ENCODE measurements at regions not wholly inside any gene's neighbourhood (a gene's known extent, or its start where the extent isn't known, plus 50 kb on each side); places are given as distances from the start of the nearest gene placed in this dataset.

DNA sequence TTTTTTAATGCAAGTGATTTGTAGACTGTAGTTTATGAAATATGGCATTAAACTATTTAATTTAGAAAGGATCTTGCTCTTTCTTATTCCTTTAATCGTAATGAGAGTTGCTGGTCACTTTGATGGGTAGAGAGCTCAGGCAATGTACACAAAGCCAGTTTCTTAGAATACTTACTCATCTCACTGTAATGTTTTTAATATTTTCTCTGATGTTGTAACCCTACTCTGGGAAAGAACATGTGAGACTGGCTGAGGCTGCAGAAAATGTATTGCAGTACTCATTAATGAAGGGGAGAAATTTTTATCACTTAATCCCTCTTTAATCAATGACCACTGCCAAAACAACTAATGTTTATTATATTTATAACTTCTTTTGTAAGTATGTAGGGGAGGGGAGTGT is 479.4 kb upstream of the KCNMB2 start:
- no peak for DNase-seq

GRCh38 chr3:178058629-178059028 is 477.6 kb upstream of the KCNMB2 start:
- DNase-seq = no peak

GRCh38 chr3:178059119-178059518 is 477.1 kb upstream of the KCNMB2 start:
- no peak for DNase-seq

GRCh38 chr3:178059836-178060235 is 476.4 kb upstream of the KCNMB2 start:
- no peak for DNase-seq

DNA sequence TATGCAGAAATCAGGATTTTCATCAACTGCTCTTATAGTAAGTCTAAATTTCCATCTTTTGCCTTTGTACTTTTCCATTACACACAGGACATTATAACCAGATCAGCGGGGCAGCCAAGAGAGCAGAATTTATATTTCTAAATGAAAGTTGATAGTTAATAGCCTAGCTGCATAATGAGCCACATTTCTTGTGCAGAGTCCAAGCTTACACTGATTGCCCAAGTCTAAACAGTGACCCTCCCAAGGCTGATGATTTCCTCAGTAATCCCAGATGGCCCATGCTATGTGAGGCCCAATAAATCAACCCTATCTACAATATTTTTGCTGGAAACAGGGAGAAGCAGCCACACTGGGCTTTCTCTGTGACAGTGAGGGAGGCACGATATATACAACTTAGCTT is 475.8 kb upstream of the KCNMB2 start:
- DNase-seq = no peak

- no peak for DNase-seq
Measured at GRCh38 chr3:178062126-178062525, 474.1 kb upstream of the KCNMB2 start.

GRCh38 chr3:178063461-178063860 is 472.8 kb upstream of the KCNMB2 start:
- DNase-seq = no peak

GRCh38 chr3:178067721-178068120 is 468.5 kb upstream of the KCNMB2 start:
- no peak for DNase-seq

- no peak for DNase-seq
Measured at GRCh38 chr3:178072391-178073305, 463.6 kb upstream of the KCNMB2 start.

DNA sequence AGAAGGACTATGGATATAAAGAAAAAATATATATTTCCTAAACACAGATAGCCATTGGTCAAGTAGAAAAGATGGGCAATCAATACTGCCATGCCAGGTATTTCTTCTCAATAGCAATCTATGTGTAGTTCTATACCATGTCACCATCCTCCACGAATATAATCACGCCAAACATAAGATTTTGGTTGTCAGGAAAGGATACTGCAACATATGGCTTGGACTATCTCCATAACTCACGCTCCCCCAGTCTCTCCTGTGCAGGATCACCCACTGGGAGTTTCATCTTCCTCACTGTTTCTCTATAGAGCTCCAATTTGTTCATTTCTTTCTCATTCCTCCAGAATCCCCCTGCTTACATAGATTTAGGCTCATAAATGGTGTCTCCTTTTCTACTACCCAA is 462.9 kb upstream of the KCNMB2 start:
- no peak for DNase-seq

GRCh38 chr3:178075344-178075743 is 460.9 kb upstream of the KCNMB2 start:
- no peak for DNase-seq

DNA sequence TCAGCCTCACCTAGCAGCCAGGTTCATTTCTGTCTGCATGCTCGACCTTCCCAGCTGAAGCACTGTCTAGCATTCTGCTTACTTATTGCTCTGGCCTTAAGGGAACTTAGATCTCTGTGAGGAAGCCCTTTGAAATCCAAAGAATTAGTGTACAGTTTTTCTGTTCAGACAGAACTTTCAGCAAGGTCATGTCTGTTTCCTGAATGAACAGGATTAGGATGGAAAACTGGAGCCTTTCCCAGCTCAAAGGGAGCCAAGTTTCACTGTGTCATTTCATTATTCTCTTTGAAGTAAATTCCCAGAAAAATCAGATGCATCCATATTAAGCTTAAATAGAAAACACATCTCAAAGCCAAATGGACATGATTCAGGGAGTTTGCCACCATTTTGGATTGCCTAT is 457.3 kb upstream of the KCNMB2 start:
- DNase-seq = no peak

GRCh38 chr3:178079966-178080365 is 456.3 kb upstream of the KCNMB2 start:
- DNase-seq = no peak

- no peak for DNase-seq
Measured at GRCh38 chr3:178082326-178082906, 453.8 kb upstream of the KCNMB2 start.

GRCh38 chr3:178083906-178084866 is 452.1 kb upstream of the KCNMB2 start:
- DNase-seq = no peak

- peak; percentile 26 for DNase-seq
Measured at GRCh38 chr3:178084938-178085816, 451.1 kb upstream of the KCNMB2 start.

DNA sequence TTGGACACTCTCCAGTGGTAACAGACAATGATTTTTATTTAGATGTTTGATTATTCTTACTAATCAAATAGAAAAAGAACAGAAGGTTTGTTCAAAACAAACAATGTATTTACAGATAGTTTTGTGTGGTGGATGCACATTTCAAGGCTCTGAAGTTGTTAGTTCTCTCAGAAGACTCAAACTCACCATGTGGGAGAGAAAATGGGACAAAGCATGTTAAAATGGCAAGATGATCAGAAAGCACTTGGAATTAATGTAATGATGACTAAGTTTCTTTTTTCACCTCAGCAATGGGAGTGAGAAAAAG is 450.5 kb upstream of the KCNMB2 start:
- no peak for DNase-seq

GRCh38 chr3:178086144-178086825 is 450.0 kb upstream of the KCNMB2 start:
- no peak for DNase-seq

DNA sequence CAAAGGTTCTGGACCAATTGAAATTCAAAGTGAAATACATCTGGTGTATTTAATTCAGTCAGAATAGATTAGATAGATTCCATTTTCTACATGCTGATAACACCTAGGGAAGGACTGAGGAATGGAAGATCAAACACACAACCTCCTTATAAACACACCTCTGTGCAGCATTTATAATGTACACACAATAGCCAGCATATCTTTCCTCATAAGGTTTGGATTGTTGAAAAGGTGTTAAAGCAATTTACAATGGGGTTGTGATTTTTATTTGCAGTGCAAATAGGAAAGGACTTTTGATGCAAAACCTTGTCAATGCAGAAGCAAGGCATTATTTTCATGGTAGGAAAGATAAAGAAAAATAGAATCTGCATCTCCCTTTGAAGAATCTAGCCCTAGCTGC is 448.9 kb upstream of the KCNMB2 start:
- no peak for DNase-seq

- DNase-seq = no peak
Measured at GRCh38 chr3:178088963-178089362, 447.3 kb upstream of the KCNMB2 start.

DNA sequence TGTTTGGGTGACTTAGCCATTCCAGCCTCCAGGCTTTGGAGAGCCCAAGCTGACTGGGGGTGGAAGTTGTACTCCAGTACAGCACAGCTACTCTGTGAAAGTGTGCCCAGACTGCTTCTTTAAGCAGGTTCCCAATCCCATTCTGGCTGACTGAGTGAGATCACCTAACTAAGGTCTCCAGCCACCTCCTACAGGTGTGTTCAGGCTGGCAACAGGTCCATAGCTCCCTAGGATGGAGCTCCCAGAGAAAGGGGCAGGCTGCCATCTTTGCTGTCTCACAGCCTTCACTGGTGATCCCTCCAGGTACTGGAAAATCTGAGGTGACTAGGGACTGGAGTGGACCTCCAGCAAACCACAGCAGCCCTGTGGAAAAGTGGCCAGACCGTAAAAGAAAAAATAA is 445.3 kb upstream of the KCNMB2 start:
- no peak for DNase-seq

DNA sequence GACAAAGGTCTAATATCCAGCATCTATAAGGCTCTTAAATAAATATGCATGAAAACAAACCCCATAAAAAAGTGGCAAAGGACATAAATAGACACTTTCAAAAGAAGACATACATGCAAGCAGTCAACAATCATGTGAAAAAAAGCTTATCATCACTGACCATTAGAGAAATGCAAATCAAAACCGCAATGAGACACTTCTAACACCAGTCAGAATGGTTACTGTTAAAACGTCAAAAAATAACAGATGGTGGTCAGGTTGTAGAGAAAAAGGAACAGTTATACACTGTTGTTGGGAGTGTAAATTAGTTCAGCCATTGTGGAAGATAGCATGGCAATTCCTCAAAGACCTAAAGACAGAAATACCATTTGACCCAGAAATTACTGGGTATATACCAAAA is 440.7 kb upstream of the KCNMB2 start:
- no peak for DNase-seq
